OCI-LY7 (cell line): ENCODE measurements at regions not wholly inside any gene's neighbourhood (a gene's known extent, or its start where the extent isn't known, plus 50 kb on each side); places are given as distances from the start of the nearest gene placed in this dataset.

Experiments
- EZH2phosphoT487 ChIP-seq: fragments of 200-600 bp; sonication (generic); IDR thresholded peaks from 2 replicates; pipeline ENCODE4 v1.6.1; 2018; ENCODE audit warnings: low read depth, borderline replicate concordance, mild to moderate bottlenecking, mixed run types, antibody characterized with exemption, low read length, moderate library complexity, mixed read lengths
- TF ChIP-seq, protein P1 (sequence below): fragments of 200-600 bp; sonication (generic); conservative IDR thresholded peaks from 2 replicates; pipeline ENCODE4 v1.5.1; 2014; ENCODE audit warnings: mild to moderate bottlenecking, antibody characterized with exemption, low read length, moderate library complexity, mixed read lengths

DNA sequence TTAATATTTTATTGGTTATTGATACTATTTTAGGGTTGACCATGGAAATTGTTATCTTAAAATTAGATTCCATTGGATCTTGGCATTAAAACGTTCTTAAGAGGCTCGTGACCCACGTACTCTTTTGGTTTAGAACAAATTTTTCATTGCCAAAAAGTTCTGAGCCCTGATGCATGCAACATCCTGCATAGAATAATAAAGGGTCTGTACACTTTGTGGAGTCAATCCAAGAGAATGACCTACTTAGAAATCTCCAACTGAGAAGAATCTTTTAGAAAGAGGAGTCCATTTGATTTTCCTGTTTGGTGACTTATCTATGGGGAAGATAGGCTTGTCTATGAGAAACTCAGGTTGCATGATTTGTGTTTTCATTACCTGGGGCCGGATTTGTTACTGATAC, 404.2 kb upstream of the RGMA start:
- TF ChIP-seq, protein P1, sequence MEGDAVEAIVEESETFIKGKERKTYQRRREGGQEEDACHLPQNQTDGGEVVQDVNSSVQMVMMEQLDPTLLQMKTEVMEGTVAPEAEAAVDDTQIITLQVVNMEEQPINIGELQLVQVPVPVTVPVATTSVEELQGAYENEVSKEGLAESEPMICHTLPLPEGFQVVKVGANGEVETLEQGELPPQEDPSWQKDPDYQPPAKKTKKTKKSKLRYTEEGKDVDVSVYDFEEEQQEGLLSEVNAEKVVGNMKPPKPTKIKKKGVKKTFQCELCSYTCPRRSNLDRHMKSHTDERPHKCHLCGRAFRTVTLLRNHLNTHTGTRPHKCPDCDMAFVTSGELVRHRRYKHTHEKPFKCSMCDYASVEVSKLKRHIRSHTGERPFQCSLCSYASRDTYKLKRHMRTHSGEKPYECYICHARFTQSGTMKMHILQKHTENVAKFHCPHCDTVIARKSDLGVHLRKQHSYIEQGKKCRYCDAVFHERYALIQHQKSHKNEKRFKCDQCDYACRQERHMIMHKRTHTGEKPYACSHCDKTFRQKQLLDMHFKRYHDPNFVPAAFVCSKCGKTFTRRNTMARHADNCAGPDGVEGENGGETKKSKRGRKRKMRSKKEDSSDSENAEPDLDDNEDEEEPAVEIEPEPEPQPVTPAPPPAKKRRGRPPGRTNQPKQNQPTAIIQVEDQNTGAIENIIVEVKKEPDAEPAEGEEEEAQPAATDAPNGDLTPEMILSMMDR: no peak
- no peak for TF ChIP-seq EZH2phosphoT487
